ENCODE measurements at regions not wholly inside any gene's neighbourhood (a gene's known extent, or its start where the extent isn't known, plus 50 kb on each side); places are given as distances from the start of the nearest gene placed in this dataset.
"Not testable (repeated sequence)": the region's sequence is repeated elsewhere in the genome, so short reads cannot be mapped to it uniquely, and the experiment has no call there.

DNA sequence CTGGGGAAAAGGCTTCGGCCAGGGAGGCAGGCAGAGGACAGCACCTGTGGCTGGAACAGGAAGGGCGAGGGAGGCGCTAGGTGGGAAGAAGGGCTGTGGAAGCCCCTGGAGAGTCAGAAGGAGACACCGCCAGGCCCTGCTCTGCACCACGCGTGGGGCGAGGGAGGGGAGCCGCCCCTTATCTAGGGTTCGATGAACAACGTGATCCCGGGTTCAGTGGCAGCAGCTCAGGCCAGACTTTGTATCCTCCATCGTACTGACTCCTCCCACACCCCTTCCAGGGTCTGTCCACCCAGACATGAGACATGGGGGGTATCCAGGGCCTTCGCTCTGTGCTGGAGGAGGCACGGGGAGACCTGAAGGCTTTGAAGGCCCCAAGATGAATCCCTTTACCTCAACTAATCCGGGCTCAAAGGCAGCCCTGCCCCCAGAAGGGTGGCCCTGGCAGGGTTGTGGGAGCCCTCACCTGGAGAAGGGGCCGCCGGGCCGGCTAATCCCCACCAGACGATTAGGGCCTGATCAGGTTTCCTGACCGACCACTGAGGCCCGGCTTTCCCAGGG lies 110.8 kb downstream of the PDGFA start:
- DNase-seq (ENCODE audit: low read depth, low spot score), result no peak

GRCh38 chr7:409339-410281 lies 110.0 kb downstream of the PDGFA start:
- DNase-seq (ENCODE audit: low read depth, low spot score), result no peak

- DNase-seq (ENCODE audit: low read depth, low spot score), result no peak
Measured at GRCh38 chr7:410395-410910, 109.2 kb downstream of the PDGFA start.

DNA sequence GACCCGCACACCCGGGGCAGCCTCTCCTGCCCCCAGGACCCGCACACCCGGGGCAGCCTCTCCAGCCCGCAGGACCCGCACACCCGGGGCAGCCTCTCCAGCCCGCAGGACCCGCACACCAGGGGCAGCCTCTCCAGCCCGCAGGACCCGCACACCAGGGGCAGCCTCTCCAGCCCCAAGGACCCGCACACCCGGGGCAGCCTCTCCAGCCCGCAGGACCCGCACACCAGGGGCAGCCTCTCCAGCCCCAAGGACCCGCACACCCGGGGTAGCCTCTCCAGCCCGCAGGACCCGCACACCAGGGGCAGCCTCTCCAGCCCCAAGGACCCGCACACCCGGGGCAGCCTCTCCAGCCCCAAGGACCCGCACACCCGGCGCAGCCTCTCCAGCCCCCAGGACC lies 108.5 kb downstream of the PDGFA start:
- DNase-seq (ENCODE audit: low read depth, low spot score), result not testable (repeated sequence)

DNA sequence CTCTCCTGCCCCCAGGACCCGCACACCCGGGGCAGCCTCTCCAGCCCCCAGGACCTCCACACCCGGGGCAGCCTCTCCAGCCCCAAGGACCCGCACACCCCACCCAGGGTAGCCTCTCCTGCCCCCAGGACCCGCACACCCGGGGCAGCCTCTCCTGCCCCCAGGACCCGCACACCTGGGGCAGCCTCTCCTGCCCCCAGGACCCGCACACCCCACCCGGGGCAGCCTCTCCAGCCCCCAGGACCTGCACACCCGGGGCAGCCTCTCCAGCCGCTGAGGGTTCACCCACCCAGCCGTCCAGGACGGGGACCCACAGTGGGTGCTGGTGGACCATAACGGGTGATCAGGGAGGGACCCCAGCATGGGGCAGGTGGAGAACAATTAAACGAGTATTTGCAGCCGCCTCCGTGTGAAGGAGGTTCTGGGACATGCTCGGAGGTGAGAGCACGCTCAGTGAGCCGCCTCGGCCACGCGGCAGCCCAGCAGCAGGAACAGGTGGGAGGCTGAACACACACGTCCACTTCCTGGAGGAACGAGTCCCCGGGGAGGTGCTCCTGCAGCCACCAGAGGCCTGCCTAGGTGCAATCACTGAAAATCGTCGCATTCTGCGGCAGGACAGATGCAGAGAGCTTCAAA lies 107.9 kb downstream of the PDGFA start:
- no peak for DNase-seq (ENCODE audit: low read depth, low spot score)

- DNase-seq (ENCODE audit: low read depth, low spot score), result no peak
Measured at GRCh38 chr7:412313-412710, 107.3 kb downstream of the PDGFA start.

- DNase-seq (ENCODE audit: low read depth, low spot score), result no peak
Measured at GRCh38 chr7:414681-415560, 104.7 kb downstream of the PDGFA start.

- DNase-seq (ENCODE audit: low read depth, low spot score), result no peak
Measured at GRCh38 chr7:415646-416525, 103.8 kb downstream of the PDGFA start.

GRCh38 chr7:416761-417624 lies 102.7 kb downstream of the PDGFA start:
- no peak for DNase-seq (ENCODE audit: low read depth, low spot score)

GRCh38 chr7:417625-417889 lies 102.1 kb downstream of the PDGFA start:
- no peak for DNase-seq (ENCODE audit: low read depth, low spot score)

GRCh38 chr7:417973-418601 lies 101.6 kb downstream of the PDGFA start:
- no peak for DNase-seq (ENCODE audit: low read depth, low spot score)

- no peak for DNase-seq (ENCODE audit: low read depth, low spot score)
Measured at GRCh38 chr7:418636-419280, 100.9 kb downstream of the PDGFA start.

- DNase-seq (ENCODE audit: low read depth, low spot score), result no peak
Measured at GRCh38 chr7:420142-421093, 99.2 kb downstream of the PDGFA start.

GRCh38 chr7:421136-421991 lies 98.3 kb downstream of the PDGFA start:
- DNase-seq (ENCODE audit: low read depth, low spot score), result no peak

DNA sequence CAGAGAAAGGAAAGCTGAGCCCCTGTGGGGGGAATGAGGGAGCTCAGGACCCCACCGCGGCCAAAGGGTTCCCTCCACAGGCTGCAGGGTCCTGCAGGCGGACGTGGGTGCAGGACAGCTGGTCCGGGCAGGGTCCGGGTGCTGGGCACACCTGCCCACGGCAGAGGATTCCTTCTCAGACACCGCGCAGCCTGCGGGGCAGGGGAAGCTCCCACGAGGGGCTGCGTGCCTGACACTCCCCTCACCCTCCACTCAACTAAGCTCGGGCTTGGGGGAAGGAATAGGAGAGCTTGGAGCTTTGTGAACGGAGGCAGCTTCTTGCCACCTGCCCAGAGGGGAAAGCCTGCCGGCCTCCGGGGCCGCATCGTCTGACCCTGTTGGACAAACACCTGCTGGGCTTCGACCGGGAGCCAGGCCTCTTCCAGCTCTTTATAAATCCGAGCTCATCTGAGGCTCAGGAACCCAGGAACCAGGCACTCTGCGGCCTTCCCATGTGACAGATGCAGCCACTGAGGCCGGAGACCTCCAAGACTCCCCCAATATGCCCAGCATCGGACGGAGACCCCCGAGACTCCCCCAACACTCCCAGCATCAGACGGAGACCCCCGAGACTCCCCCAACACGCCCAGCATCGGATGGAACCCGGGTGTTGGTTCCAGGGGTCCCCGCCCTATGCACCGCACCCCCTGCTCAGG lies 97.3 kb downstream of the PDGFA start:
- DNase-seq (ENCODE audit: low read depth, low spot score), result no peak

DNA sequence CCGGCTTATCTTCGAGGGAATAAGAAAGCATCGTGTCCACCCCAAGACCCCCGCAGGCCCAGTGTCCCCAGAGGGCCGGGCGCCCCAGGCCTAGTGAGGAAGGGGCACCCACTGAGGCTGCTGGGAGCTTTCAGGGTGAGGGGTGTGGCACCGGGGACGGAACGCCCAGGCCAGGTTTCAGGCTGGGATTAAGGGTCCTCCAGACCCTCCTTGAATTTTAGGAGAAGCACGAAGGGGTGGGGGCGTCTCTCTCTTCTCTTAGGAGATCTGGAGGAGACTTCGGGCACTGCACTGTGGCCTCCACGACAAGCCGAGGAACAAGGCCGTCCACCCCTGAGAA lies 96.8 kb downstream of the PDGFA start:
- no peak for DNase-seq (ENCODE audit: low read depth, low spot score)
